WERI-Rb-1 (cell line): ENCODE measurements at regions not wholly inside any gene's neighbourhood (a gene's known extent, or its start where the extent isn't known, plus 50 kb on each side); places are given as distances from the start of the nearest gene placed in this dataset.

Experiments used
- DNase-seq: peaks from one replicate; pipeline ENCODE4 v3.0.0-alpha.2; 2020
- H3K27ac ChIP-seq: fragments of 250-450 bp; sonication (Bioruptor Pico); 2 replicates; pipeline ENCODE4 v1.5.1; 2020; ENCODE audit warnings: mild to moderate bottlenecking, moderate library complexity
- H3K27me3 ChIP-seq: fragments of 250-450 bp; sonication (Bioruptor Pico); 2 replicates; pipeline ENCODE4 v1.5.1; 2021; ENCODE audit warnings: mild to moderate bottlenecking, low read depth, moderate library complexity; ENCODE audit not compliant: insufficient read depth, severe bottlenecking
- H3K36me3 ChIP-seq: fragments of 250-450 bp; sonication (Bioruptor Pico); 2 replicates; pipeline ENCODE4 v1.5.1; 2020; ENCODE audit warnings: mild to moderate bottlenecking, moderate library complexity
- H3K4me3 ChIP-seq: 2 replicates; pipeline ENCODE4 v1.5.1; 2011; ENCODE audit warnings: low read depth, mild to moderate bottlenecking, control low read depth, low read length
- H3K9me3 ChIP-seq: fragments of 250-450 bp; sonication (Bioruptor Pico); 2 replicates; pipeline ENCODE4 v1.5.1; 2021; ENCODE audit warnings: mild to moderate bottlenecking, moderate library complexity; ENCODE audit not compliant: severe bottlenecking
- TF ChIP-seq, protein P1 (sequence below): IDR thresholded peaks from 2 replicates; pipeline ENCODE4 v1.5.1; 2011; ENCODE audit warnings: low read depth, mild to moderate bottlenecking, control low read depth, inconsistent platforms, low read length

DNA sequence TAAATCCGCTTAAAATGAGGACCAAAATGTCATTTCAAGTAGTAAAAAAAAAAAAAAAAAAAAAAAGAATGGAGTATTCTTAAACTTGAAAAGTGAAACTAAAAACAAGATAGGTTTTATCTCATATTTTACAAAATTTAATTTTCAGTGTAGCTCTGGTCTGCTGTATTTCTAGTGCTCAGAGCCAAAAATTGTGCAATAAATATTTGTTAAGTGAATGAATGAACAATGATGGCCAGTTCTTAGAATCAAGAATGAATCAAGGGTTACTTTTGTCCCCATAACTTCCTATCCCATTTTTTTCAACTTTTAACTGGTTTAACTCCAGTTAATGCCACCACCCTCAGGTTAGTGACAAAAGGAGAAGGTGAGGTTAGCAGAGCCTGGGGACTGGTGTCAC lies 214.4 kb downstream of the ABHD5 start:
- Histone ChIP-seq H3K27me3 (no peaks in the 10 kb centered on the region), H3K36me3 (no peaks in the 10 kb centered on the region), H3K27ac (no peak overlapping the region), H3K4me3 (no peak overlapping the region), H3K9me3 (no peaks in the 10 kb centered on the region)
- no peak for DNase-seq
- TF ChIP-seq, protein P1, sequence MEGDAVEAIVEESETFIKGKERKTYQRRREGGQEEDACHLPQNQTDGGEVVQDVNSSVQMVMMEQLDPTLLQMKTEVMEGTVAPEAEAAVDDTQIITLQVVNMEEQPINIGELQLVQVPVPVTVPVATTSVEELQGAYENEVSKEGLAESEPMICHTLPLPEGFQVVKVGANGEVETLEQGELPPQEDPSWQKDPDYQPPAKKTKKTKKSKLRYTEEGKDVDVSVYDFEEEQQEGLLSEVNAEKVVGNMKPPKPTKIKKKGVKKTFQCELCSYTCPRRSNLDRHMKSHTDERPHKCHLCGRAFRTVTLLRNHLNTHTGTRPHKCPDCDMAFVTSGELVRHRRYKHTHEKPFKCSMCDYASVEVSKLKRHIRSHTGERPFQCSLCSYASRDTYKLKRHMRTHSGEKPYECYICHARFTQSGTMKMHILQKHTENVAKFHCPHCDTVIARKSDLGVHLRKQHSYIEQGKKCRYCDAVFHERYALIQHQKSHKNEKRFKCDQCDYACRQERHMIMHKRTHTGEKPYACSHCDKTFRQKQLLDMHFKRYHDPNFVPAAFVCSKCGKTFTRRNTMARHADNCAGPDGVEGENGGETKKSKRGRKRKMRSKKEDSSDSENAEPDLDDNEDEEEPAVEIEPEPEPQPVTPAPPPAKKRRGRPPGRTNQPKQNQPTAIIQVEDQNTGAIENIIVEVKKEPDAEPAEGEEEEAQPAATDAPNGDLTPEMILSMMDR: no peak

DNA sequence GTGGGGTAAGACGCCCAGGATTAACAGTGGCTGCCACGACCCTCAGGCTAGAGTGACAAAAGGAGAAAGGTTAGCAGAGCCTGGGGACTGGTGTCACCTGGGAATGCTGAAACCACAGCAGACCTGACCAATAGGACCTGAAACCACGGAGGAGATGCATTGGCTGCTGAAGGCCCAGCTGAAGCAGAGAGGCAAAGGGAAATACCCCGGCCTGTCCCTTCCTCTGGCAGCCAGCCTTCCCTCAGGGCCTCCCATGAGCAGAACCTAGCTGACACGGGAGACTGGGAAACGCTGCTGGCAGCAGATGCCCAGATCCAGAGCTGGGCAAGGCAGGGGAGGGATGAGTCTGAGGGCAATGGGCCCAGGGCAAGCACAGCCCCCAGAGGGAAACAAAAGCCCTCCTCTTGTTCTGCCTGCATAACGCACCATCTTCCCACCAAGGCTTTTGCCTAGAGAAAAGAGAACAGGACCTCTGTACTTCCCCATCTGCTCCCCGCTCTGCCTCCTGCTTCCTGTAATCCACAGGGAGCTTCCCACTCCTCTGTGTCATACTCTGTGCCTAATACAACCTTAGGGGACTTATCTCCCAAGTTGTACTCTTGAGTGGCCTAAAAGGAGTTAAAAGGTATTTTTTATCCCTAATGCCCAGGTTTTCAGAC lies 216.2 kb downstream of the ABHD5 start:
- no peak overlapping the region for H3K4me3 ChIP-seq
- TF ChIP-seq, protein P1: no peak
- H3K36me3 ChIP-seq: no peaks in the 10 kb centered on the region
- H3K27me3 ChIP-seq: no peaks in the 10 kb centered on the region
- H3K9me3 ChIP-seq: no peaks in the 10 kb centered on the region
- no peak for DNase-seq
- H3K27ac ChIP-seq: no peak overlapping the region

DNA sequence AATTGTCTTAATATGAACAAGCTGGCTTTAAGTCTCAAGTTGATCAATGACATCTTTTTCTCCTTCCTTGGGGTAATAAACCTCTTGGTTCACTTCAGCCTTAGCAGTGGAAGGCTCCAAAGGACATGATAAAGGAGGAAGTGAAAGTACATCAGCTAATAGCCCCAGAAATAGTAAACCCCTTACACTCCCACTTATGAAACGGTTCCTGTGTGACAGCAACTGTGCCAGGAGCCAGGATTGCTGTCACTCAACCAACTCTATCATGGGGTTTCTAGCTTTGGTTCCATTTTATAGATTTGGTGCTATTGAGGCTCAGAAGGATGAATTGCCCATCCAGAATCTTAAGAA lies 216.7 kb downstream of the ABHD5 start:
- TF ChIP-seq, protein P1: no peak
- Histone ChIP-seq H3K27ac (no peak overlapping the region), H3K27me3 (no peaks in the 10 kb centered on the region), H3K36me3 (no peaks in the 10 kb centered on the region), H3K4me3 (no peak overlapping the region), H3K9me3 (no peaks in the 10 kb centered on the region)
- no peak for DNase-seq

DNA sequence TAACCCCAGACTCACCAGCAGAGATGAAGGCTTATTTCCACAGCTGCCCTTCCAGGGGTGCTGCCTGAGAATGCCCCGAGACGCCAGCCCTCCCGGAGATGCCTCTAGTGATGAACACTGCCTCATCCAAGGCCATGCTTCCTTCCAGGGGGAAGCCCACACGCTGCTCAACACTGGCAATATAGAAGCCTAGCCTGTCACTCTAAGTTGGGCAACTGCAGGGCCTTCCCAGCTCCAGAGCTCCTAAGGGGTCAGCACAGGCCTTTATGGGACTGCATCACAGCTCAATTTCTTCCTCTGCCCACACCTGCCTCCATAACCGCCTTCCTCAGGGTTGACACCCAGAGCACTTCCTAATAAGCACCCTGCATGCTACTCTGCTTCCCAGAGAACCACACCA lies 217.7 kb downstream of the ABHD5 start:
- Histone ChIP-seq H3K36me3 (no peaks in the 10 kb centered on the region), H3K27me3 (no peaks in the 10 kb centered on the region), H3K9me3 (no peaks in the 10 kb centered on the region), H3K27ac (no peak overlapping the region), H3K4me3 (no peak overlapping the region)
- no peak for DNase-seq
- TF ChIP-seq, protein P1: no peak

DNA sequence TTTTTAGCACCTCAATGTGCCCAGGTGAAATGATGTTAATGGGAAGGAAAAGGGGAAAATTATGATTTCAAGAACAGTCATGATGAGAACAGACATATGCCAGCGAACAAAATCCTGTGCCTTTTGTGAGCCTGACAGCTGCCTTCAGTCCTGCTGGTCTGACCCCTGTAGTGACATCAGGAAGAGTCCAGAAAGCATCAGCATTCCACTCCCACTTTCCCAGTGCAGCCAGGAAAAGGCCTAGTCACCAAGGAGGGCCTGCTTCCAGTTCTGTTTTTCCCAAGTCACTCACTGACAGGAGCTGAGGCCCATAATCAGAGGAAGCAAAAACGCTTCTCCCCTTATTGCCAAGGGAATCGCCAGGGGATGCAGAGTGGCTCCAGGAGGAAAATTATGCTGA lies 218.4 kb downstream of the ABHD5 start:
- Histone ChIP-seq H3K36me3 (no peaks in the 10 kb centered on the region), H3K4me3 (no peak overlapping the region), H3K9me3 (no peaks in the 10 kb centered on the region), H3K27me3 (no peaks in the 10 kb centered on the region), H3K27ac (no peak overlapping the region)
- TF ChIP-seq, protein P1: no peak
- DNase-seq: no peak

DNA sequence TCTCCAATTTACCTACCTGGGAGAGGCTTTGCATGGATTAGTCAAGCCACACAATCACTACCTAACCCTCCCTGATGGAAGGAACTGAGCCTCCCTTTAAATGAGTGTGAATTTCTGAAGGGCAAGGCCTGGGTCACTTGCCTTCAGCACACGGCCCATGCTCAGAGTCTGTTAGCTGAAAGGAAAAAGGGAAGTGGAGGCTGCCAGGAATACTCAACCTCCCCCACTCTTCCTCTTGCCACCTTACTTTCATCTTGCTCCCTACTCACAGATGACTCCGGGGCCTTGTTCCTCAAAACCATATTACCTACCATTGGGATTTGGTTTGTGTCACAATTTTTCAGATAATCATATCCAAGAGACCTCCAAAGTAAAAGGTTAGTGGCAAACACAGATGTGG lies 220.0 kb downstream of the ABHD5 start:
- no peaks in the 10 kb centered on the region for H3K36me3 ChIP-seq
- TF ChIP-seq, protein P1: no peak
- no peak overlapping the region for H3K4me3 ChIP-seq
- H3K27me3 ChIP-seq: no peaks in the 10 kb centered on the region
- H3K9me3 ChIP-seq: no peaks in the 10 kb centered on the region
- no peak for DNase-seq
- H3K27ac ChIP-seq: no peak overlapping the region
